ENCODE measurements at regions not wholly inside any gene's neighbourhood (a gene's known extent, or its start where the extent isn't known, plus 50 kb on each side); places are given as distances from the start of the nearest gene placed in this dataset.
"Not testable (repeated sequence)": the region's sequence is repeated elsewhere in the genome, so short reads cannot be mapped to it uniquely, and the experiment has no call there.

DNA sequence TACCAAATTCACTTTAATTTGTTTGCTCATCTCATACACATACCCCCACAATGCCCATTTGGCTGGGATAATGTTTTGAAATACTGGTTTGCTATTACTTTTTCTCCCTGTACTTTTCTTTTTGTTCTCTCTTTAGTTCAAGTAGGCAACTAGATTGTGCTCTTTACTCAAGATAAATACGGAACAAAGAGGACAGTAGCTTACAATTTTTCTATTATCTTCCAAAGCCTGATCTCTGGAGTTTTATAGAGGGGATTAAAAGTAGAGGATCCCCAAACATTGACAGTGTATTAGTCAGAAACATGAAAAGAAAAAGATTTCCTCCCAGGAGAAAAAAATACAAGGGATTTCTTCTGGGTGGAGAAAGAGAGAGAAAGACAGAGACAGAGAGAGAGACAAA lies 102.1 kb upstream of the FSCB start:
- 28% methylated on average over 1 of the region's 1 CpG for WGBS
- Histone ChIP-seq H3K36me3 (no peaks in the 10 kb centered on the region), H3K4me3 (no peak overlapping the region), H3K27me3 (replicated peaks; ENCODE audit: insufficient read depth) (no peaks in the 10 kb centered on the region), H3K27ac (no peak overlapping the region), H3K4me1 (replicated peaks) (no peaks in the 10 kb centered on the region), H3K9me3 (no peaks in the 10 kb centered on the region)
- intact Hi-C loops (cut with DNase I) = no loop called here
- no peak for DNase-seq (ENCODE audit: low spot score)
- TF ChIP-seq POLR2AphosphoS5 (IDR thresholded peaks at IDR 0.05) (no peak), POLR2A (IDR thresholded peaks at IDR 0.05) (no peak), CTCF (IDR thresholded peaks at IDR 0.05) (no peak)

DNA sequence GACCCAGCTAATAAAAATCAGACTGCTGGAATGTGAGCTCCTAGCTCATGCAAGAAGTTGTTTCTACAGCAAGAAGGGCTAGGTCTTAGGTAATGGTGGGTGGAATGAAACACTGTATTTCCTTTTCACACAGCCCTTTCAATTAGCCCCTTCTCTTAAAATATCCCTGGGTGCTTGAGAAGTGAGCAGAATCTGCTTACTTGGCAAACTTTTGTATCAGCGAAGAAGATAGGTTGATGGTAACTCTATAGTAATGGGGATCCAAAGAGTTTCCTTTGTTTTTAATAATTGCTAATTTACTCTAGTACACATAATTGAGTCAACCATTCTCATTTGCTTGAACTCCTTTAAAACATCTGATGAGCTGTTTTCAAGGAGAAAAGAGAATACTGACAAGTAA lies 100.6 kb upstream of the FSCB start:
- Histone ChIP-seq H3K27me3 (replicated peaks; ENCODE audit: insufficient read depth) (no peaks in the 10 kb centered on the region), H3K36me3 (no peaks in the 10 kb centered on the region), H3K4me1 (replicated peaks) (no peaks in the 10 kb centered on the region), H3K9me3 (no peaks in the 10 kb centered on the region), H3K4me3 (no peak overlapping the region), H3K27ac (no peak overlapping the region)
- no peak for TF ChIP-seq POLR2A (IDR thresholded peaks at IDR 0.05)
- no peak for TF ChIP-seq CTCF (IDR thresholded peaks at IDR 0.05)
- no peak for TF ChIP-seq POLR2AphosphoS5 (IDR thresholded peaks at IDR 0.05)
- no peak for DNase-seq (ENCODE audit: low spot score)
- 100% methylated on average over 1 of the region's 1 CpG for WGBS
- intact Hi-C loops (cut with DNase I) = no loop called here

DNA sequence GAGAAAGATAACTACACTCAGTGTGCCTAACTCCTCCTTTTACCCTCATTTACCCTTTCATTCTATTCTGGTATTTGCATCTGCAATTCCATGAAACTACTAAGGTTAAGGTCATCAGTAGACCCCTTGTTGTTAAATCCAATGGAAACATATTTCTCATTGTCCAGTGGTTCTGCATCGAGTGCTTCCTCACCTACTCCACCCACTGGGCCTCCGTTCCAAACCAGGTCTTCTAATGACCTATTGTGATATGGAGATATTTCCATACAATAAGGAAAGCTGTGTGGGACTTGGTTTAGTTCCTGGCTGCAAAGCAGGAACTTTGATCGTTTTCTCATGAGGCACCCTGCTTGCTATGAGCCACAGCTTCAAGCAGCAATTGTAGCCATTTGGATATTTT lies 99.5 kb upstream of the FSCB start:
- Histone ChIP-seq H3K27ac (no peak overlapping the region), H3K4me1 (replicated peaks) (no peaks in the 10 kb centered on the region), H3K9me3 (no peaks in the 10 kb centered on the region), H3K36me3 (no peaks in the 10 kb centered on the region), H3K27me3 (replicated peaks; ENCODE audit: insufficient read depth) (no peaks in the 10 kb centered on the region), H3K4me3 (no peak overlapping the region)
- 95% methylated on average over 3 of the region's 3 CpGs for WGBS
- intact Hi-C loops (cut with DNase I) = no loop called here
- TF ChIP-seq POLR2AphosphoS5 (IDR thresholded peaks at IDR 0.05) (no peak), POLR2A (IDR thresholded peaks at IDR 0.05) (no peak), CTCF (IDR thresholded peaks at IDR 0.05) (no peak)
- DNase-seq (ENCODE audit: low spot score) = no peak

DNA sequence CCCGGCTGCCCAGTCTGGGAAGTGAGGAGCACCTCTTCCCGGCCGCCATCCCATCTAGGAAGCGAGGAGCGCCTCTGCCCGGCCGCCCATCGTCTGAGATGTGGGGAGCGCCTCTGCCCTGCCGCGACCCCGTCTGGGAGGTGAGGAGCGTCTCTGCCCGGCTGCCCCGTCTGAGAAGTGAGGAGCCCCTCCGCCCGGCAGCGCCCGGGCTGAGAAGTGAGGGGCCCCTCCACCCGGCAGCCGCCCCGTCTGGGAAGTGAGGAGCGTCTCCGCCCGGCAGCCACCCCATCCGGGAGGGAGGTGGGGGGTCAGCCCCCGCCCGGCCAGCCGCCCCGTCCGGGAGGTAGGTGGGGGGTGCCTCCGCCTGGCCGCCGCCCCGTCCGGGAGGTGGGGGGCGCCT lies 94.2 kb upstream of the FSCB start:
- H3K4me1 ChIP-seq (replicated peaks); H3K36me3 ChIP-seq; H3K27ac ChIP-seq; H3K27me3 ChIP-seq (replicated peaks; ENCODE audit: insufficient read depth); DNase-seq (ENCODE audit: low spot score); H3K9me3 ChIP-seq; intact Hi-C loops (cut with DNase I); H3K4me3 ChIP-seq: not testable (repeated sequence)
- WGBS = 94% methylated on average over 36 of the region's 37 CpGs

DNA sequence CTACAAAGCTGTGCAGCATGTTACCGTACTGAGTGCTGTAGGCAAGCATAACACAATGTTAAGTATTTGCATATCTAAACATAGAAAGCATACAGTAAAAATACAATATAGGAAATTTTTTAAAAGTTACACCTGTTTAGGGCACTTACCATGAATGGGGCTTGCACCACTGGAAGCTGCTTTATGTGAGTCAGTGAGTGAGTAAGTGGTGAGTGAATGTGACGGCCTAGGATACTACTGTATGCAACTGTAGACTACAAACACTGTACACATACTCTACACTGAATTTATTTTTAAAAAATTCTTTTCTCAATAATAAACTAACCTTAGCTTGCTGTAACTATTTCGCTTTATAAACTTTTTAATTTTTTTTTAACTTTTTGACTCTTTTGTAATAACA lies 82.1 kb upstream of the FSCB start:
- no peak for TF ChIP-seq POLR2A (IDR thresholded peaks at IDR 0.05)
- no peak for TF ChIP-seq POLR2AphosphoS5 (IDR thresholded peaks at IDR 0.05)
- TF ChIP-seq CTCF (IDR thresholded peaks at IDR 0.05) = no peak
- no peak overlapping the region for H3K27ac ChIP-seq
- WGBS = 93% methylated on average over 3 of the region's 3 CpGs
- intact Hi-C loops (cut with DNase I) = no loop called here
- no peak overlapping the region for H3K4me3 ChIP-seq
- H3K36me3 ChIP-seq = no peaks in the 10 kb centered on the region
- H3K27me3 ChIP-seq (replicated peaks; ENCODE audit: insufficient read depth) = no peaks in the 10 kb centered on the region
- H3K9me3 ChIP-seq = no peaks in the 10 kb centered on the region
- H3K4me1 ChIP-seq (replicated peaks) = no peaks in the 10 kb centered on the region
- DNase-seq (ENCODE audit: low spot score) = no peak

- Histone ChIP-seq H3K27me3 (replicated peaks; ENCODE audit: insufficient read depth) (no peaks in the 10 kb centered on the region), H3K4me3 (no peak overlapping the region), H3K36me3 (no peaks in the 10 kb centered on the region), H3K27ac (no peak overlapping the region), H3K9me3 (no peaks in the 10 kb centered on the region), H3K4me1 (replicated peaks) (no peaks in the 10 kb centered on the region)
- no peak for DNase-seq (ENCODE audit: low spot score)
- intact Hi-C loops (cut with DNase I) = no loop called here
- no peak for TF ChIP-seq CTCF (IDR thresholded peaks at IDR 0.05)
- no peak for TF ChIP-seq POLR2AphosphoS5 (IDR thresholded peaks at IDR 0.05)
- no peak for TF ChIP-seq POLR2A (IDR thresholded peaks at IDR 0.05)
These were observed 79.8 kb upstream of the FSCB start for GRCh38 chr14:44586910-44587309.

All from prostate gland (tissue), 2 donors.